ENCODE measurements at regions not wholly inside any gene's neighbourhood (a gene's known extent, or its start where the extent isn't known, plus 50 kb on each side); places are given as distances from the start of the nearest gene placed in this dataset.

DNA sequence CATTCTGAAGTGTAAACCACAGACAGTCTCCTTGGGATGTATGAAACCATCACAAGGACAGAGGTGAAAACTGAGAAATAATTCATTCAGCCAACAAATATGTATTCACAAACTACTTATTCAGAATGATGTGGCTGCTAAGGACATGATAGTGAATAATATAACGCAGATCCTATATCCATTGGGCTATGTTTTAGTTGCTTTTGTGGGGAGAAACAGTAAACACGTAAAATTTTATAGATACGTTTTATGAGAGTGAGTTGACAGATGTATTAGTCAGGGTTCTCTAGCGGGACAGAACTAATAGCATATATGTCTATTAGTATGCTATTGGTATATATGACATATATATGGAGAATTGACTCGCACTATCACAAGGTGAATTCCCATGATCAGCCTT lies 402.5 kb downstream of the RFPL4B start:
- TF ChIP-seq GABPA (IDR thresholded peaks at IDR 0.05; ENCODE audit: low read depth): no peak
- TF ChIP-seq, protein P1, sequence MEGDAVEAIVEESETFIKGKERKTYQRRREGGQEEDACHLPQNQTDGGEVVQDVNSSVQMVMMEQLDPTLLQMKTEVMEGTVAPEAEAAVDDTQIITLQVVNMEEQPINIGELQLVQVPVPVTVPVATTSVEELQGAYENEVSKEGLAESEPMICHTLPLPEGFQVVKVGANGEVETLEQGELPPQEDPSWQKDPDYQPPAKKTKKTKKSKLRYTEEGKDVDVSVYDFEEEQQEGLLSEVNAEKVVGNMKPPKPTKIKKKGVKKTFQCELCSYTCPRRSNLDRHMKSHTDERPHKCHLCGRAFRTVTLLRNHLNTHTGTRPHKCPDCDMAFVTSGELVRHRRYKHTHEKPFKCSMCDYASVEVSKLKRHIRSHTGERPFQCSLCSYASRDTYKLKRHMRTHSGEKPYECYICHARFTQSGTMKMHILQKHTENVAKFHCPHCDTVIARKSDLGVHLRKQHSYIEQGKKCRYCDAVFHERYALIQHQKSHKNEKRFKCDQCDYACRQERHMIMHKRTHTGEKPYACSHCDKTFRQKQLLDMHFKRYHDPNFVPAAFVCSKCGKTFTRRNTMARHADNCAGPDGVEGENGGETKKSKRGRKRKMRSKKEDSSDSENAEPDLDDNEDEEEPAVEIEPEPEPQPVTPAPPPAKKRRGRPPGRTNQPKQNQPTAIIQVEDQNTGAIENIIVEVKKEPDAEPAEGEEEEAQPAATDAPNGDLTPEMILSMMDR (IDR thresholded peaks at IDR 0.05; ENCODE audit: insufficient read depth, low read length): no peak
- TF ChIP-seq POLR2AphosphoS5 (IDR thresholded peaks at IDR 0.05; ENCODE audit: low read depth): no peak
- TF ChIP-seq, protein P2, sequence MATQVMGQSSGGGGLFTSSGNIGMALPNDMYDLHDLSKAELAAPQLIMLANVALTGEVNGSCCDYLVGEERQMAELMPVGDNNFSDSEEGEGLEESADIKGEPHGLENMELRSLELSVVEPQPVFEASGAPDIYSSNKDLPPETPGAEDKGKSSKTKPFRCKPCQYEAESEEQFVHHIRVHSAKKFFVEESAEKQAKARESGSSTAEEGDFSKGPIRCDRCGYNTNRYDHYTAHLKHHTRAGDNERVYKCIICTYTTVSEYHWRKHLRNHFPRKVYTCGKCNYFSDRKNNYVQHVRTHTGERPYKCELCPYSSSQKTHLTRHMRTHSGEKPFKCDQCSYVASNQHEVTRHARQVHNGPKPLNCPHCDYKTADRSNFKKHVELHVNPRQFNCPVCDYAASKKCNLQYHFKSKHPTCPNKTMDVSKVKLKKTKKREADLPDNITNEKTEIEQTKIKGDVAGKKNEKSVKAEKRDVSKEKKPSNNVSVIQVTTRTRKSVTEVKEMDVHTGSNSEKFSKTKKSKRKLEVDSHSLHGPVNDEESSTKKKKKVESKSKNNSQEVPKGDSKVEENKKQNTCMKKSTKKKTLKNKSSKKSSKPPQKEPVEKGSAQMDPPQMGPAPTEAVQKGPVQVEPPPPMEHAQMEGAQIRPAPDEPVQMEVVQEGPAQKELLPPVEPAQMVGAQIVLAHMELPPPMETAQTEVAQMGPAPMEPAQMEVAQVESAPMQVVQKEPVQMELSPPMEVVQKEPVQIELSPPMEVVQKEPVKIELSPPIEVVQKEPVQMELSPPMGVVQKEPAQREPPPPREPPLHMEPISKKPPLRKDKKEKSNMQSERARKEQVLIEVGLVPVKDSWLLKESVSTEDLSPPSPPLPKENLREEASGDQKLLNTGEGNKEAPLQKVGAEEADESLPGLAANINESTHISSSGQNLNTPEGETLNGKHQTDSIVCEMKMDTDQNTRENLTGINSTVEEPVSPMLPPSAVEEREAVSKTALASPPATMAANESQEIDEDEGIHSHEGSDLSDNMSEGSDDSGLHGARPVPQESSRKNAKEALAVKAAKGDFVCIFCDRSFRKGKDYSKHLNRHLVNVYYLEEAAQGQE (IDR thresholded peaks at IDR 0.05; ENCODE audit: insufficient replicate concordance, low read depth): no peak
